ENCODE measurements at regions not wholly inside any gene's neighbourhood (a gene's known extent, or its start where the extent isn't known, plus 50 kb on each side); places are given as distances from the start of the nearest gene placed in this dataset.

GRCh38 chr16:5891296-5891695 lies 793.7 kb upstream of the EEF2KMT start:
- TF ChIP-seq REST (IDR thresholded peaks at IDR 0.05; ENCODE audit: low read depth) (no peak), ZBTB7A (IDR thresholded peaks at IDR 0.05; ENCODE audit: low read depth) (no peak), NFIC (IDR thresholded peaks at IDR 0.05) (no peak), CEBPB (IDR thresholded peaks at IDR 0.05) (no peak)

DNA sequence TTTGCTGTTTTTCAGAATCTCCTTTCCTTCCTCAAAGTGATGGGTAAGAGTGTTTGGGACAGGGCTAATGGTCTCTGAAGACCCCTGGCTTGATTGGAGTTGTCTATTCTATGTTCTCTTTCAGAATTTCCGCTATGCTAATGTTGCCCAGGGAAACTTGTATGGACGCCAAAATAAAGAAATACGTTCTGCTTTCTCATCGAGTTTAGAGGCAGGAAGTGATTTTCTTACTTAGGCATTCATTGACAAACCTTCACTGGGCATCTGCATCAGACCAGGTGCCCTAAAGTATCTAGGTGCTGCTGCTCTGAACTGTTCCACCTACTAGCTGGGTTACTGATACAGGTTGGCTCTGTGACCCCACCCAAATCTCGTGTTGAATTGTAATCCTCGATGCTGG lies 787.9 kb upstream of the EEF2KMT start:
- no peak for TF ChIP-seq TCF12 (IDR thresholded peaks at IDR 0.05; ENCODE audit: low read depth)
- TF ChIP-seq RAD21 (IDR thresholded peaks at IDR 0.05; ENCODE audit: low read depth) = no peak

- TF ChIP-seq EGR1 (IDR thresholded peaks at IDR 0.05) (no peak), NFIC (IDR thresholded peaks at IDR 0.05) (no peak), CEBPB (IDR thresholded peaks at IDR 0.05) (no peak), TCF12 (IDR thresholded peaks at IDR 0.05; ENCODE audit: low read depth) (no peak), TEAD4 (IDR thresholded peaks at IDR 0.05) (no peak), RAD21 (IDR thresholded peaks at IDR 0.05; ENCODE audit: low read depth) (no peak), YY1 (IDR thresholded peaks at IDR 0.05; ENCODE audit: low read depth) (no peak), EP300 (IDR thresholded peaks at IDR 0.05; ENCODE audit: borderline replicate concordance) (no peak), TAF1 (IDR thresholded peaks at IDR 0.05; ENCODE audit: low read depth) (no peak), CREB1 (IDR thresholded peaks at IDR 0.05; ENCODE audit: low read depth) (no peak), FOXM1 (IDR thresholded peaks at IDR 0.05; ENCODE audit: borderline replicate concordance, low read depth) (no peak), ZBTB7A (IDR thresholded peaks at IDR 0.05; ENCODE audit: low read depth) (no peak), REST (IDR thresholded peaks at IDR 0.05; ENCODE audit: low read depth) (no peak)
- TF ChIP-seq, protein P1, sequence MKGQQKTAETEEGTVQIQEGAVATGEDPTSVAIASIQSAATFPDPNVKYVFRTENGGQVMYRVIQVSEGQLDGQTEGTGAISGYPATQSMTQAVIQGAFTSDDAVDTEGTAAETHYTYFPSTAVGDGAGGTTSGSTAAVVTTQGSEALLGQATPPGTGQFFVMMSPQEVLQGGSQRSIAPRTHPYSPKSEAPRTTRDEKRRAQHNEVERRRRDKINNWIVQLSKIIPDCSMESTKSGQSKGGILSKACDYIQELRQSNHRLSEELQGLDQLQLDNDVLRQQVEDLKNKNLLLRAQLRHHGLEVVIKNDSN (IDR thresholded peaks at IDR 0.05) = no peak
- TF ChIP-seq, protein P2, sequence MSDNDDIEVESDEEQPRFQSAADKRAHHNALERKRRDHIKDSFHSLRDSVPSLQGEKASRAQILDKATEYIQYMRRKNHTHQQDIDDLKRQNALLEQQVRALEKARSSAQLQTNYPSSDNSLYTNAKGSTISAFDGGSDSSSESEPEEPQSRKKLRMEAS (IDR thresholded peaks at IDR 0.05) = no peak
These were observed 787.4 kb upstream of the EEF2KMT start for GRCh38 chr16:5884996-5885395.

DNA sequence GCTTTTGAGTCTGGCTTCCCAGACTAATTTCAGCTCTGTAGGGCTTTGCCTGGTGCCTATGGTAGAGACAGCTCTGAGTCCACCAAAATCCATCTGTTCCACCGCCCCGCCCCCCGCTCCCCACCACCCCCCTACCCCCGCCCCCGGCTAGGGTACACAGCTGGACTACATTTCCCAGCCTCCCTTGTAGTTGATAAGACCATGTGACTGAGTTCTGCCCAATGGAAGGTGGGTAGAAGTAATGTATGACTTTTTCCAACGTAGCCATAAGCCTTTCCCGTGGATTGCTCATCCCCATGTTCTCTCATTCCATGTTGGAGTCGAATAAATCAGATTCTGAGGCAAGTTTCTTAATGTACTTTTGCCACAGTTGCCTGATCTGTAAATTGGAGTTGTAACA lies 786.7 kb upstream of the EEF2KMT start:
- TF ChIP-seq, protein P1 (IDR thresholded peaks at IDR 0.05) = 0 out of 2 replicates have a peak, but pooled peaks have one; percentile 13
- no peak for TF ChIP-seq NFIC (IDR thresholded peaks at IDR 0.05)
- no peak for TF ChIP-seq TAF1 (IDR thresholded peaks at IDR 0.05; ENCODE audit: low read depth)

DNA sequence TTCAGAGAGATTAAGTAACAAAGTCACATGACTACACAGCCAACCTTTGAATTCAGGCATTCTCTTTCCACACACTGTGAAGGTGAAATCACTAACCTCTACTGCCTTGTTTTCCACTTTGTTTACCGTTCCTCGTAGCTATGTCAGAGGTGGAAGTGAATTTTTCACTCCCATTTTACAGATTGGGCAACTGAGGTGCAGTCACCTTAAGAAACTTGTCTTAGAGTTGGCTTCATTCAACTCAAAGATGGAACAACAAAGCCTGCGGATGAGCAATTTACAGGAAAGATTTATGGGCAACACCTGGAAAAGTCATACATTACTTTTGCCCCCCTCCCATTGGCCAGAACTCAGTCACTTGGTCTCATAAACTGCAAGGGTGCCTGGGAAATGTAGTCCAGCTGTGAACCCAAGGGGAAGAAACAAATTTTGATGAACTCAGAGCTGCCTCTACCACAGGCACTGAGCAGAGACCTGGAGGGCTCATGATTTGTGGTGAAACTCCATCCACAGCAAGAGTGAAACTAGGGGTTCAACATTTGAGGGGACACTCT lies 784.6 kb upstream of the EEF2KMT start:
- TF ChIP-seq EP300 (IDR thresholded peaks at IDR 0.05; ENCODE audit: borderline replicate concordance) (no peak), TEAD4 (IDR thresholded peaks at IDR 0.05) (no peak), ZBTB7A (IDR thresholded peaks at IDR 0.05; ENCODE audit: low read depth) (no peak), NFIC (IDR thresholded peaks at IDR 0.05) (no peak), YY1 (IDR thresholded peaks at IDR 0.05; ENCODE audit: low read depth) (no peak), REST (IDR thresholded peaks at IDR 0.05; ENCODE audit: low read depth) (no peak), TAF1 (IDR thresholded peaks at IDR 0.05; ENCODE audit: low read depth) (no peak), TCF12 (IDR thresholded peaks at IDR 0.05; ENCODE audit: low read depth) (no peak), FOXM1 (IDR thresholded peaks at IDR 0.05; ENCODE audit: borderline replicate concordance, low read depth) (no peak), RAD21 (IDR thresholded peaks at IDR 0.05; ENCODE audit: low read depth) (no peak), EGR1 (IDR thresholded peaks at IDR 0.05) (no peak), CEBPB (IDR thresholded peaks at IDR 0.05) (no peak), CREB1 (IDR thresholded peaks at IDR 0.05; ENCODE audit: low read depth) (no peak)
- TF ChIP-seq, protein P2 (IDR thresholded peaks at IDR 0.05) = no peak
- TF ChIP-seq, protein P1 (IDR thresholded peaks at IDR 0.05) = no peak

Data from Ishikawa (cell line).